CD14-positive monocyte (primary cell): ENCODE measurements at regions not wholly inside any gene's neighbourhood (a gene's known extent, or its start where the extent isn't known, plus 50 kb on each side); places are given as distances from the start of the nearest gene placed in this dataset.

ENCODE experiments used
- DNase-seq, 3 donors: peaks; one replicate each; pipeline ENCODE4 v3.0.0-alpha.2; 2011 to 2022
- H2AFZ ChIP-seq: 2 replicates; pipeline ENCODE4 v1.6.0; 2012; ENCODE audit warnings: mild to moderate bottlenecking, low read depth, low read length, inconsistent platforms; ENCODE audit not compliant: insufficient read depth, poor library complexity, severe bottlenecking
- H3K27ac ChIP-seq, 2 donors: 1 replicate in 1 of 2; 2 replicates in 1 of 2; pipeline ENCODE4 v1.5.1; 2012 to 2013; ENCODE audit warnings: low read length in 2 of 2, control low read depth in 1 of 2, inconsistent platforms in 1 of 2, low read depth in 1 of 2, mild to moderate bottlenecking in 1 of 2
- H3K27me3 ChIP-seq, 2 donors: one replicate each; pipeline versions ENCODE4 v1.6.0 to v1.6.1; 2011 to 2013; ENCODE audit warnings: low read length in 2 of 2; ENCODE audit not compliant: control insufficient read depth in 2 of 2, insufficient read depth in 2 of 2
- H3K36me3 ChIP-seq, 2 donors: replicated peaks in 1 of 2; 1 replicate in 1 of 2; 2 replicates in 1 of 2; pipeline versions ENCODE4 v1.5.1 to v1.6.1; 2012 to 2013; ENCODE audit warnings: low read length in 2 of 2, control low read depth in 1 of 2, inconsistent platforms in 1 of 2, mild to moderate bottlenecking in 1 of 2; ENCODE audit not compliant: insufficient read depth in 2 of 2, control insufficient read depth in 1 of 2
- H3K4me1 ChIP-seq, 2 donors: 1 replicate in 1 of 2; 2 replicates in 1 of 2; pipeline versions ENCODE4 v1.5.1 to v1.6.1; 2012 to 2013; ENCODE audit warnings: low read length in 2 of 2, control low read depth in 1 of 2, inconsistent platforms in 1 of 2, mild to moderate bottlenecking in 1 of 2, moderate library complexity in 1 of 2; ENCODE audit not compliant: insufficient read depth in 2 of 2, control insufficient read depth in 1 of 2
- H3K4me2 ChIP-seq: replicated peaks from 2 replicates; pipeline ENCODE3; 2012; ENCODE audit warnings: low read length, moderate library complexity, mild to moderate bottlenecking; ENCODE audit not compliant: poor library complexity, severe bottlenecking; ENCODE audit errors: extremely low read depth
- H3K4me3 ChIP-seq, 3 experiments: fragments of 200-600 bp in 1 of 3; sonication (generic) in 1 of 3; replicated peaks in 1 of 3; 1 replicate in 2 of 3; 2 replicates in 1 of 3; pipeline ENCODE4 v1.5.1; 2011 to 2013; ENCODE audit warnings: low read length in 3 of 3, mild to moderate bottlenecking in 3 of 3, control low read depth in 2 of 3, low read depth in 2 of 3, inconsistent platforms in 1 of 3, moderate library complexity in 1 of 3
- H3K79me2 ChIP-seq: 2 replicates; pipeline ENCODE4 v1.6.0; 2012; ENCODE audit warnings: mild to moderate bottlenecking, control low read depth, inconsistent platforms, low read length, moderate library complexity; ENCODE audit not compliant: insufficient read depth
- H3K9ac ChIP-seq: 2 replicates; pipeline ENCODE4 v1.6.0; 2017; ENCODE audit warnings: low read length, mild to moderate bottlenecking; ENCODE audit not compliant: insufficient read depth, poor library complexity, severe bottlenecking
- H3K9me3 ChIP-seq, 2 donors: replicated peaks in 1 of 2; 1 replicate in 1 of 2; 2 replicates in 1 of 2; pipeline versions ENCODE4 v1.5.1 to v1.6.1; 2012 to 2013; ENCODE audit warnings: low read length in 2 of 2, control low read depth in 1 of 2; ENCODE audit not compliant: control insufficient read depth in 1 of 2, insufficient read depth in 1 of 2
- H4K20me1 ChIP-seq: 2 replicates; pipeline ENCODE4 v1.6.0; 2012; ENCODE audit warnings: mild to moderate bottlenecking, low read length, control low read depth, moderate library complexity; ENCODE audit not compliant: insufficient read depth
- H3K27ac Mint-ChIP-seq, 7 donors: one replicate each; pipeline ENCODE4 v1.8.0; 2020; ENCODE audit warnings: mild to moderate bottlenecking in 7 of 7, mixed read lengths in 7 of 7, moderate library complexity in 6 of 7, inconsistent platforms in 2 of 7
- H3K27me3 Mint-ChIP-seq, 3 donors: one replicate each; pipeline ENCODE4 v1.8.0; 2021 to 2022; ENCODE audit warnings: low read depth in 3 of 3, mild to moderate bottlenecking in 3 of 3, mixed read lengths in 3 of 3, moderate library complexity in 3 of 3, inconsistent platforms in 1 of 3
- H3K36me3 Mint-ChIP-seq, 2 donors: one replicate each; pipeline ENCODE4 v1.8.0; 2020; ENCODE audit warnings: mixed read lengths in 2 of 2, inconsistent platforms in 1 of 2, mild to moderate bottlenecking in 1 of 2
- H3K4me1 Mint-ChIP-seq: one replicate; pipeline ENCODE4 v1.8.0; 2020; ENCODE audit warnings: mild to moderate bottlenecking, mixed read lengths
- H3K4me3 Mint-ChIP-seq, 2 donors: one replicate each; pipeline ENCODE4 v1.8.0; 2020; ENCODE audit warnings: mild to moderate bottlenecking in 2 of 2, mixed read lengths in 2 of 2, moderate library complexity in 1 of 2
- H3K9me3 Mint-ChIP-seq, 7 donors: one replicate each; pipeline ENCODE4 v1.8.0; 2020 to 2022; ENCODE audit warnings: mixed read lengths in 7 of 7, mild to moderate bottlenecking in 6 of 7, moderate library complexity in 6 of 7, inconsistent platforms in 2 of 7
- WGBS: methylation state at CpG from one replicate; pipeline ENCODE4 v1.1.5; 2013; ENCODE audit warnings: missing lambda C conversion rate; ENCODE audit not compliant: insufficient coverage; 5-methylcytosine and 5-hydroxymethylcytosine counted together
- intact Hi-C, 2 donors: fragments of 100-400 bp; cut with micrococcal nuclease; formaldehyde crosslinking; loops; one replicate each; pipeline versions ENCODE4 v1.15.0 to v1.15.1; 2023
- TF ChIP-seq, protein P1 (sequence below): fragments of 200-600 bp; IDR thresholded peaks from one replicate; pipeline ENCODE4 v1.8.0; 2022; ENCODE audit warnings: antibody characterized with exemption, mild to moderate bottlenecking

DNA sequence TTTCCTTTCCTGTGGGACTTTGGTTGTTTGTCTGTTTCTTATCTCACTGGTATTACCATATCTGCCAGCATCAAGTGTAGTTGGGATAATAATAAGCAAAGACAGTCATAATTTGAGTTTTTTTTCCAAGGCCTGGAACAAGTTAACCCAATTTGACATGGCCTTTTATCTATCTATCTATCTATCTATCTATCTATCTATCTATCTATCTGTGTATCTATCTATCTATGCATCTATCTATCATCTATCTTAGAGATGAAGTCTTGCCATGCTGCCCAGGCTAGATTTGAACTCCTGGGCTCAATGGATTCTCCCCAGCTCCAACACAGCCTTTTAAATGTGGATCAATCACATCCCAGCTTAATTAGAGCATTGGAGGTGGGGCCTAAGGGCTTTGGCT, 174.1 kb upstream of the CSF3R start:
- Histone ChIP-seq H3K4me2 (no peak overlapping the region), H3K9ac (no peak overlapping the region), H4K20me1 (no peaks in the 10 kb centered on the region), H3K4me3 (no peak overlapping the region), H3K9me3 (no peaks in the 10 kb centered on the region), H2AFZ (no peak overlapping the region), H3K36me3 (no peaks in the 10 kb centered on the region), H3K27ac (no peak overlapping the region), H3K4me1 (no peaks in the 10 kb centered on the region), H3K27me3 (no peaks in the 10 kb centered on the region), H3K79me2 (no peaks in the 10 kb centered on the region)
- intact Hi-C loops: no loop called here
- DNase-seq: no peak
- Mint-ChIP-seq H3K9me3 (peaks cover 0 to 2% (median 0%) of the 10 kb centered on the region in 7 donors), H3K27me3 (peaks cover 12 to 18% (median 15%) of the 10 kb centered on the region in 3 donors), H3K4me3 (no peak overlapping the region), H3K27ac (no peak overlapping the region), H3K4me1 (no peaks in the 10 kb centered on the region), H3K36me3 (no peaks in the 10 kb centered on the region)
- TF ChIP-seq, protein P1, sequence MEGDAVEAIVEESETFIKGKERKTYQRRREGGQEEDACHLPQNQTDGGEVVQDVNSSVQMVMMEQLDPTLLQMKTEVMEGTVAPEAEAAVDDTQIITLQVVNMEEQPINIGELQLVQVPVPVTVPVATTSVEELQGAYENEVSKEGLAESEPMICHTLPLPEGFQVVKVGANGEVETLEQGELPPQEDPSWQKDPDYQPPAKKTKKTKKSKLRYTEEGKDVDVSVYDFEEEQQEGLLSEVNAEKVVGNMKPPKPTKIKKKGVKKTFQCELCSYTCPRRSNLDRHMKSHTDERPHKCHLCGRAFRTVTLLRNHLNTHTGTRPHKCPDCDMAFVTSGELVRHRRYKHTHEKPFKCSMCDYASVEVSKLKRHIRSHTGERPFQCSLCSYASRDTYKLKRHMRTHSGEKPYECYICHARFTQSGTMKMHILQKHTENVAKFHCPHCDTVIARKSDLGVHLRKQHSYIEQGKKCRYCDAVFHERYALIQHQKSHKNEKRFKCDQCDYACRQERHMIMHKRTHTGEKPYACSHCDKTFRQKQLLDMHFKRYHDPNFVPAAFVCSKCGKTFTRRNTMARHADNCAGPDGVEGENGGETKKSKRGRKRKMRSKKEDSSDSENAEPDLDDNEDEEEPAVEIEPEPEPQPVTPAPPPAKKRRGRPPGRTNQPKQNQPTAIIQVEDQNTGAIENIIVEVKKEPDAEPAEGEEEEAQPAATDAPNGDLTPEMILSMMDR: no peak

GRCh38 chr1:36656271-36656670, 173.6 kb upstream of the CSF3R start:
- H3K4me1 Mint-ChIP-seq: no peaks in the 10 kb centered on the region
- H3K4me3 ChIP-seq: no peak overlapping the region
- H3K9me3 ChIP-seq: no peaks in the 10 kb centered on the region
- H3K9me3 Mint-ChIP-seq: peaks cover 0 to 2% (median 0%) of the 10 kb centered on the region in 7 donors
- no peaks in the 10 kb centered on the region for H3K36me3 ChIP-seq
- H3K79me2 ChIP-seq: no peaks in the 10 kb centered on the region
- no peak overlapping the region for H2AFZ ChIP-seq
- no peak overlapping the region for H3K27ac ChIP-seq
- no peak overlapping the region for H3K4me2 ChIP-seq
- TF ChIP-seq, protein P1: no peak
- no peaks in the 10 kb centered on the region for H3K4me1 ChIP-seq
- 77% methylated on average over 2 of the region's 2 CpGs for WGBS
- intact Hi-C loops: no loop called here
- H3K27me3 Mint-ChIP-seq: peaks cover 14 to 20% (median 15%) of the 10 kb centered on the region in 3 donors
- peak overlapping the region in 1 of 7 donors; percentile 50 for H3K27ac Mint-ChIP-seq
- no peaks in the 10 kb centered on the region for H4K20me1 ChIP-seq
- H3K4me3 Mint-ChIP-seq: no peak overlapping the region
- no peak overlapping the region for H3K9ac ChIP-seq
- no peaks in the 10 kb centered on the region for H3K27me3 ChIP-seq
- no peaks in the 10 kb centered on the region for H3K36me3 Mint-ChIP-seq
- no peak for DNase-seq
